ENCODE measurements at regions not wholly inside any gene's neighbourhood (a gene's known extent, or its start where the extent isn't known, plus 50 kb on each side); places are given as distances from the start of the nearest gene placed in this dataset.

GRCh38 chr13:111038887-111039286 lies 76.2 kb upstream of the ARHGEF7 start:
- DNase-seq (ENCODE audit: low read depth): no peak

- no peak for DNase-seq (ENCODE audit: low read depth)
These were observed 77.2 kb upstream of the ARHGEF7 start for GRCh38 chr13:111037927-111038326.

GRCh38 chr13:111036665-111037064 lies 78.4 kb upstream of the ARHGEF7 start:
- DNase-seq (ENCODE audit: low read depth): no peak

GRCh38 chr13:111035861-111036260 lies 79.2 kb upstream of the ARHGEF7 start:
- DNase-seq (ENCODE audit: low read depth): no peak

GRCh38 chr13:111034811-111035210 lies 80.3 kb upstream of the ARHGEF7 start:
- no peak for DNase-seq (ENCODE audit: low read depth)

GRCh38 chr13:111033172-111034130 lies 81.7 kb upstream of the ARHGEF7 start:
- no peak for DNase-seq (ENCODE audit: low read depth)

- peak; percentile 80 for DNase-seq (ENCODE audit: low read depth)
These were observed 83.6 kb upstream of the ARHGEF7 start for GRCh38 chr13:111031531-111031961.

GRCh38 chr13:111029957-111030609 lies 85.0 kb upstream of the ARHGEF7 start:
- DNase-seq (ENCODE audit: low read depth): no peak

GRCh38 chr13:111027458-111028439 lies 87.4 kb upstream of the ARHGEF7 start:
- DNase-seq (ENCODE audit: low read depth): no peak

- DNase-seq (ENCODE audit: low read depth): no peak
These were observed 89.8 kb upstream of the ARHGEF7 start for GRCh38 chr13:111025310-111025709.

GRCh38 chr13:111022886-111023285 lies 92.2 kb upstream of the ARHGEF7 start:
- no peak for DNase-seq (ENCODE audit: low read depth)

GRCh38 chr13:111022241-111022640 lies 92.9 kb upstream of the ARHGEF7 start:
- DNase-seq (ENCODE audit: low read depth): no peak

- no peak for DNase-seq (ENCODE audit: low read depth)
These were observed 93.8 kb upstream of the ARHGEF7 start for GRCh38 chr13:111021270-111021669.

- no peak for DNase-seq (ENCODE audit: low read depth)
These were observed 94.6 kb upstream of the ARHGEF7 start for GRCh38 chr13:111020546-111020945.

- no peak for DNase-seq (ENCODE audit: low read depth)
These were observed 95.1 kb upstream of the ARHGEF7 start for GRCh38 chr13:111020021-111020420.

- no peak for DNase-seq (ENCODE audit: low read depth)
These were observed 97.2 kb upstream of the ARHGEF7 start for GRCh38 chr13:111017755-111018459.

- DNase-seq (ENCODE audit: low read depth): no peak
These were observed 98.3 kb upstream of the ANKRD10 start for GRCh38 chr13:111013196-111013595.

GRCh38 chr13:111011899-111012298 lies 97.0 kb upstream of the ANKRD10 start:
- DNase-seq (ENCODE audit: low read depth): no peak

- no peak for DNase-seq (ENCODE audit: low read depth)
These were observed 93.5 kb upstream of the ANKRD10 start for GRCh38 chr13:111008351-111008750.

GRCh38 chr13:111007209-111007608 lies 92.3 kb upstream of the ANKRD10 start:
- no peak for DNase-seq (ENCODE audit: low read depth)

- peak; percentile 57 for DNase-seq (ENCODE audit: low read depth)
These were observed 91.7 kb upstream of the ANKRD10 start for GRCh38 chr13:111006506-111007031.

Measured in GM04503 (cell line).